ENCODE measurements at regions not wholly inside any gene's neighbourhood (a gene's known extent, or its start where the extent isn't known, plus 50 kb on each side); places are given as distances from the start of the nearest gene placed in this dataset.

DNA sequence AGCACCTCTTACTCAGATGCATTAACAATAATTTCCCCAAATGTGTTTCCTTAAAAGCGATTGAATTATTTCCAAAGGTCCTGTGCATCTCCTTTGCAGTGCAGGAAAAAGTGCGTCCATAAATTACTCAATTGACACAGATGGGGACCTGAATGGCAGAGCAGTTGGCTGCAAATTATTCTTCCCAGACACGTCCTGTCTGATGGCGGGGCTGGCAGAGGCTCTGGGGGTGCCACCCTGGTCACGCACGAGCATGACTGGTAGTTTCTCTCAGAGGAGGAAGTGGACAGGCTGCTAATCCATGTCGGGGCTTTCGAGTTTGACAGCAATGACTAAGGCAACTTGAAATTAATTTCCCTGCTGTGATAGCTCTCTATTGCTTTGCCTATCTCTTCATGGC, 264.8 kb upstream of the BRINP1 start:
- TF ChIP-seq, protein P1, sequence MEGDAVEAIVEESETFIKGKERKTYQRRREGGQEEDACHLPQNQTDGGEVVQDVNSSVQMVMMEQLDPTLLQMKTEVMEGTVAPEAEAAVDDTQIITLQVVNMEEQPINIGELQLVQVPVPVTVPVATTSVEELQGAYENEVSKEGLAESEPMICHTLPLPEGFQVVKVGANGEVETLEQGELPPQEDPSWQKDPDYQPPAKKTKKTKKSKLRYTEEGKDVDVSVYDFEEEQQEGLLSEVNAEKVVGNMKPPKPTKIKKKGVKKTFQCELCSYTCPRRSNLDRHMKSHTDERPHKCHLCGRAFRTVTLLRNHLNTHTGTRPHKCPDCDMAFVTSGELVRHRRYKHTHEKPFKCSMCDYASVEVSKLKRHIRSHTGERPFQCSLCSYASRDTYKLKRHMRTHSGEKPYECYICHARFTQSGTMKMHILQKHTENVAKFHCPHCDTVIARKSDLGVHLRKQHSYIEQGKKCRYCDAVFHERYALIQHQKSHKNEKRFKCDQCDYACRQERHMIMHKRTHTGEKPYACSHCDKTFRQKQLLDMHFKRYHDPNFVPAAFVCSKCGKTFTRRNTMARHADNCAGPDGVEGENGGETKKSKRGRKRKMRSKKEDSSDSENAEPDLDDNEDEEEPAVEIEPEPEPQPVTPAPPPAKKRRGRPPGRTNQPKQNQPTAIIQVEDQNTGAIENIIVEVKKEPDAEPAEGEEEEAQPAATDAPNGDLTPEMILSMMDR (IDR thresholded peaks at IDR 0.05; ENCODE audit: borderline replicate concordance, control extremely low read depth, extremely low read depth, insufficient read depth, missing control alignments), result no peak
- in situ Hi-C loops (cut with MboI; ENCODE audit: low sequenced_read_pairs, unreplicated experiment), result no loop called here
- no peak for DNase-seq (ENCODE audit: low spot score)

DNA sequence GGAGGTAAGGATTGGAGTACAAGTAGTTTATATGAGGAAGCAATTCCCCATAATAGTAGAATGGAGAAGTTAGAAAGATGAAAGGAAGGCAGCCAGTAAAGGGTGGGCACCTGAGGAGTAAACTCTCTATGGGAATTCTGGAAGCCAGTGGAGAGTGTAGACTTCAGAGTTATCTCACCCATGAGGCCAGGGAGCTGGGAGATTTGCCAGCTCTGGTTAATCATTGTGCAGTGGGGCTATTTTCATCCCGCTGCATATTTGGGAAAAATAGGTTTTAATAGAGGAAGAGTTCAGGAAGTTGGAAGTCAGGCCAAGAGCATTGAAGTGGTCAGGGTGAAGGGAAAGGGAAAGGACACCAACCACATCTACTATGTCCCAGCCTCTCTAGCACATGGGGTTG, 242.3 kb upstream of the BRINP1 start:
- no peak for DNase-seq (ENCODE audit: low spot score)
- in situ Hi-C loops (cut with MboI; ENCODE audit: low sequenced_read_pairs, unreplicated experiment), result no loop called here
- TF ChIP-seq, protein P1 (IDR thresholded peaks at IDR 0.05; ENCODE audit: borderline replicate concordance, control extremely low read depth, extremely low read depth, insufficient read depth, missing control alignments), result no peak

DNA sequence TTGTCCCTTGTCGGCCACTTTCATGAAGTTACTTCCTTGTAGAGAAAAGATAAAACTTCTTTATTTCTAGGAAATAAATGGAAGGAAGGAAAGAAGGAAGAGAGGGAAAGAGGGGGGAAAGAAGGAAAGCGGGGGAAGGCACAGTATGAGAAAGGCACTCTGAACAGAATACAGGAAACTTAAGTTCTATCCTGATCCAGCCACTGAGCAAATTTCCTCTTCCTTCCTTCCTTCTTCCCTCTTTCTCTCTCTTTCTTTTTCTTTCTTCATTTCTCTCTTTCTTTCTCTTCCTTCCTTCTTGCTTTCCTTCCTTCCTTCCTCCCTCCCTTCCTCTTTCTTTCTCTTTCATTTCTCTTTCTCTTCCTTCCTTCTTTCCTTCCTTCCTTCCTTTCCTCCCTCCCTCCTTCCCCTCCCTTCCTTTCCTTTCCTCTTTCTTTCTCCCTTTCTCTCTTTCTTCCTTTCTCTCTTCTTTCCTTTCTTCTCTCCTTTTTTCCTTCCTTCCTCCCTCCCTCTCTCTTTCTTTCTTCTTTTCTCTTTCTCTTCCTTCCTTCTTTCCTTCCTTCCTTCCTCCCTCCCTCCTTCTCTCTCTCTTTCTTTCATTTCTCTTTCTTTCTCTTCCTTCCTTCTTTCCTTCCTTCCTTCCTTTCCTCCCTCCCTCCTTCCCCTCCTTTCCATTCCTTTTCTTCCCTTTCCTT, 240.2 kb upstream of the BRINP1 start:
- no peak for DNase-seq (ENCODE audit: low spot score)
- in situ Hi-C loops (cut with MboI; ENCODE audit: low sequenced_read_pairs, unreplicated experiment), result no loop called here
- TF ChIP-seq, protein P1 (IDR thresholded peaks at IDR 0.05; ENCODE audit: borderline replicate concordance, control extremely low read depth, extremely low read depth, insufficient read depth, missing control alignments), result no peak

DNA sequence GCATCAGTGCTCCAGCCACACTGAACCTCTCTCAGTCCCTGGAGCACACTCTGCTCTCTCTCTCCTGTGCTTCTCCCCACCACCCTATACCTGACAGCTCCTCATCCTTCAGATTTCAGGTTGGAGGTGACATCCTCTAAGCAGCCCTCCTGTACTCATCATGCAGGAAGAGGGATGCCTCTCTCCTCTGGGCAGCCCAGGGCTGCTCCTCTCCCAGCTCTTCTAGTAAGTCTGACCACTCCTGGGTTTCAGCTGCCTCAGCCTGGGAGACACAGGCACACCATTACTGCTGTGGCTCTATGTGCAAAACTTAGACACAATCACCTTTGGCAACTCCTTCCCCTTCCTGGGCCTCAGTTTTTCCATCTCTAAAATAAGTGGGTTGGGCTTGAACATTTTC, 232.4 kb upstream of the BRINP1 start:
- in situ Hi-C loops (cut with MboI; ENCODE audit: low sequenced_read_pairs, unreplicated experiment), result no loop called here
- TF ChIP-seq, protein P1 (IDR thresholded peaks at IDR 0.05; ENCODE audit: borderline replicate concordance, control extremely low read depth, extremely low read depth, insufficient read depth, missing control alignments), result no peak

DNA sequence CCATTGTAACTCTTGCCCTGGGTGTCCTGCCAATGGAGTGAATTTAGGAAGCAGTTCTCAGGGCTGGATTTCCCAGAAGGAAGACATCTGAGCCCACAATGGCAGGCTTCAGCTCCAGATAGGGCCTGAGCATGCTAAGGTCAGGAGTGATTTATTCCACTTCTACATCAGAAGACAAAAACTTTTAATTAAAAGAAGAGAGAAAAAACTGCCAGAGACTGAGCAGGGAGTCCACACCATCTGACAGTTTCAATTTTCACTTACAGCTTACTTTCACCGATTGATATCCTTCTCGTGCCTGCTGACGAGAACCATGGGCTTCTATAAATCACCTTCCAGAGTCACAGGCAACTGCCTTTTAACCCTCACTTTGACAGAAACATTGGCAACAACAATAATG, 228.3 kb upstream of the BRINP1 start:
- in situ Hi-C loops (cut with MboI; ENCODE audit: low sequenced_read_pairs, unreplicated experiment), result no loop called here
- no peak for DNase-seq (ENCODE audit: low spot score)
- TF ChIP-seq, protein P1 (IDR thresholded peaks at IDR 0.05; ENCODE audit: borderline replicate concordance, control extremely low read depth, extremely low read depth, insufficient read depth, missing control alignments), result no peak

More for the DNA sequence above, 232.4 kb upstream of the BRINP1 start:
- DNase-seq (ENCODE audit: low spot score), result no peak

DNA sequence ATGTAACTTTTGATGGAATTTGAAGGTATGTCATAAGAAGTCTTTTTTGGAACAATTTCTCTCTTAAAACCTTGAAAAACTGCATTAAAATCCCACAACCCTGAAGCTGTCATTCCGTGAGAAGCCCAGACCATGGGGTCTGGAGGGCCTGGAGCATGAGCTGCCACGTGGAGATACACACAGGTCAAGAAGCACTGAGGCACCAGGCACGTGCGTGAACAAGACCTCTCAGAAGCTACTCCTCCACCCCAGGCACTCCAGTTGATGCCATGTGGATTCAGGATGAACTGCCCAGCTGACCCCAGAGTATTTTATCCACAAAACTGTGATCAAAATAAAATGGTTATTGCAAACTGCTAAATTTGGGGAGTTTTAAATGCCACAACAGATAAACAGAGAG, 227.5 kb upstream of the BRINP1 start:
- TF ChIP-seq, protein P1 (IDR thresholded peaks at IDR 0.05; ENCODE audit: borderline replicate concordance, control extremely low read depth, extremely low read depth, insufficient read depth, missing control alignments), result no peak
- in situ Hi-C loops (cut with MboI; ENCODE audit: low sequenced_read_pairs, unreplicated experiment), result no loop called here
- DNase-seq (ENCODE audit: low spot score), result no peak
